Endodermal cell (in vitro differentiated cells): ENCODE measurements at regions not wholly inside any gene's neighbourhood (a gene's known extent, or its start where the extent isn't known, plus 50 kb on each side); places are given as distances from the start of the nearest gene placed in this dataset.

Source experiments
- DNase-seq: peaks from one replicate; pipeline ENCODE4 v3.0.0-alpha.2; 2017
- H3K27ac ChIP-seq: 2 replicates; pipeline ENCODE4 v1.5.1; 2013; ENCODE audit warnings: mild to moderate bottlenecking, low read depth, low read length, moderate library complexity
- H3K27me3 ChIP-seq: 2 replicates; pipeline ENCODE4 v1.6.1; 2013; ENCODE audit warnings: mild to moderate bottlenecking, low read length, moderate library complexity; ENCODE audit not compliant: insufficient read depth, control insufficient read depth, poor library complexity, severe bottlenecking
- H3K36me3 ChIP-seq: 2 replicates; pipeline ENCODE4 v1.7.0; 2013; ENCODE audit warnings: mild to moderate bottlenecking, low read length, moderate library complexity; ENCODE audit not compliant: control insufficient read depth, insufficient read depth
- H3K4me1 ChIP-seq: one replicate; pipeline ENCODE4 v1.7.0; 2013; ENCODE audit warnings: low read length; ENCODE audit not compliant: control insufficient read depth, insufficient read depth
- H3K4me3 ChIP-seq: 2 replicates; pipeline ENCODE4 v1.5.1; 2013; ENCODE audit warnings: mild to moderate bottlenecking, low read length, moderate library complexity
- H3K9ac ChIP-seq: 2 replicates; pipeline ENCODE4 v1.6.1; 2013; ENCODE audit warnings: mild to moderate bottlenecking, low read length, moderate library complexity; ENCODE audit not compliant: poor library complexity, severe bottlenecking; ENCODE audit errors: extremely low read depth
- H3K9me3 ChIP-seq: 2 replicates; pipeline ENCODE4 v1.6.1; 2013; ENCODE audit warnings: mild to moderate bottlenecking, low read length, moderate library complexity; ENCODE audit not compliant: control insufficient read depth
- H3K27ac Mint-ChIP-seq: 2 replicates; pipeline ENCODE4 v1.8.0; 2020; ENCODE audit warnings: mixed read lengths
- H3K27me3 Mint-ChIP-seq: 2 replicates; pipeline ENCODE4 v1.8.0; 2021; ENCODE audit warnings: mild to moderate bottlenecking, mixed read lengths; ENCODE audit not compliant: insufficient read depth
- H3K36me3 Mint-ChIP-seq: 2 replicates; pipeline ENCODE4 v1.8.0; 2020; ENCODE audit warnings: low read depth, mixed read lengths
- H3K4me1 Mint-ChIP-seq: 2 replicates; pipeline ENCODE4 v1.8.0; 2020; ENCODE audit warnings: mixed read lengths
- H3K4me3 Mint-ChIP-seq: 2 replicates; pipeline ENCODE4 v1.8.0; 2020; ENCODE audit warnings: mild to moderate bottlenecking, moderate library complexity, mixed read lengths
- H3K9me3 Mint-ChIP-seq: 2 replicates; pipeline ENCODE4 v1.8.0; 2020; ENCODE audit warnings: mild to moderate bottlenecking, mixed read lengths
- CTCF ChIP-seq: fragments of 200-600 bp; sonication (generic); conservative IDR thresholded peaks from 2 replicates; pipeline ENCODE4 v1.5.0; 2021; ENCODE audit warnings: antibody characterized with exemption, mild to moderate bottlenecking
- WGBS, 2 experiments: methylation state at CpG; one replicate each; pipeline versions ENCODE4 v1.1.5 to v1.1.7; 2013; ENCODE audit warnings: missing lambda C conversion rate in 2 of 2, mixed read lengths in 1 of 2; ENCODE audit not compliant: insufficient coverage in 1 of 2, insufficient read length in 1 of 2; 5-methylcytosine and 5-hydroxymethylcytosine counted together

GRCh38 chr13:85737952-85738351 lies 61.3 kb downstream of the SLITRK6 start:
- H3K27me3 ChIP-seq, result no peaks in the 10 kb centered on the region
- H3K36me3 ChIP-seq, result no peaks in the 10 kb centered on the region
- Mint-ChIP-seq H3K27ac (no peak overlapping the region), H3K4me3 (no peak overlapping the region), H3K4me1 (peaks cover 5% of the 10 kb centered on the region), H3K9me3 (no peaks in the 10 kb centered on the region), H3K27me3 (no peaks in the 10 kb centered on the region), H3K36me3 (no peaks in the 10 kb centered on the region)
- WGBS, 2 experiments, result 86 to 93% methylated on average over 1 of the region's 1 CpG
- H3K4me3 ChIP-seq, result no peak overlapping the region
- H3K27ac ChIP-seq, result no peak overlapping the region
- H3K4me1 ChIP-seq, result no peaks in the 10 kb centered on the region
- DNase-seq, result no peak
- peak; percentile 28 for TF ChIP-seq CTCF
- no peak overlapping the region for H3K9ac ChIP-seq
- no peaks in the 10 kb centered on the region for H3K9me3 ChIP-seq

- Mint-ChIP-seq H3K36me3 (no peaks in the 10 kb centered on the region), H3K27ac (no peak overlapping the region), H3K9me3 (no peaks in the 10 kb centered on the region), H3K4me3 (no peak overlapping the region), H3K4me1 (no peaks in the 10 kb centered on the region), H3K27me3 (no peaks in the 10 kb centered on the region)
- Histone ChIP-seq H3K27me3 (no peaks in the 10 kb centered on the region), H3K4me3 (no peak overlapping the region), H3K36me3 (no peaks in the 10 kb centered on the region), H3K9ac (no peak overlapping the region), H3K4me1 (no peaks in the 10 kb centered on the region), H3K9me3 (no peaks in the 10 kb centered on the region), H3K27ac (no peak overlapping the region)
- no peak for DNase-seq
- no peak for TF ChIP-seq CTCF
These were observed 69.9 kb downstream of the SLITRK6 start for GRCh38 chr13:85729296-85729695.

- no peaks in the 10 kb centered on the region for H3K36me3 ChIP-seq
- no peak overlapping the region for H3K27ac Mint-ChIP-seq
- no peak overlapping the region for H3K9ac ChIP-seq
- no peaks in the 10 kb centered on the region for H3K4me1 Mint-ChIP-seq
- H3K27ac ChIP-seq, result no peak overlapping the region
- H3K36me3 Mint-ChIP-seq, result no peaks in the 10 kb centered on the region
- H3K27me3 Mint-ChIP-seq, result no peaks in the 10 kb centered on the region
- no peak overlapping the region for H3K4me3 ChIP-seq
- DNase-seq, result no peak
- no peaks in the 10 kb centered on the region for H3K4me1 ChIP-seq
- H3K27me3 ChIP-seq, result no peaks in the 10 kb centered on the region
- no peaks in the 10 kb centered on the region for H3K9me3 ChIP-seq
- H3K9me3 Mint-ChIP-seq, result no peaks in the 10 kb centered on the region
- no peak overlapping the region for H3K4me3 Mint-ChIP-seq
- TF ChIP-seq CTCF, result no peak
These were observed 70.4 kb downstream of the SLITRK6 start for GRCh38 chr13:85728811-85729210.
